IPS-NIHi11 (cell line): ENCODE measurements at regions not wholly inside any gene's neighbourhood (a gene's known extent, or its start where the extent isn't known, plus 50 kb on each side); places are given as distances from the start of the nearest gene placed in this dataset.
"Not testable (repeated sequence)": the region's sequence is repeated elsewhere in the genome, so short reads cannot be mapped to it uniquely, and the experiment has no call there.

ENCODE experiments used
- DNase-seq: peaks from one replicate; pipeline ENCODE4 v3.0.0; 2012; ENCODE audit warnings: mixed read lengths, low spot score

GRCh38 chr4:158122501-158122900 lies 50.3 kb downstream of the GASK1B start:
- no peak for DNase-seq

GRCh38 chr4:158121161-158121579 lies 51.7 kb downstream of the GASK1B start:
- DNase-seq = no peak

- not testable (repeated sequence) for DNase-seq
These were observed 52.1 kb downstream of the GASK1B start for GRCh38 chr4:158120645-158121151.

GRCh38 chr4:158112611-158113010 lies 60.2 kb downstream of the GASK1B start:
- no peak for DNase-seq

DNA sequence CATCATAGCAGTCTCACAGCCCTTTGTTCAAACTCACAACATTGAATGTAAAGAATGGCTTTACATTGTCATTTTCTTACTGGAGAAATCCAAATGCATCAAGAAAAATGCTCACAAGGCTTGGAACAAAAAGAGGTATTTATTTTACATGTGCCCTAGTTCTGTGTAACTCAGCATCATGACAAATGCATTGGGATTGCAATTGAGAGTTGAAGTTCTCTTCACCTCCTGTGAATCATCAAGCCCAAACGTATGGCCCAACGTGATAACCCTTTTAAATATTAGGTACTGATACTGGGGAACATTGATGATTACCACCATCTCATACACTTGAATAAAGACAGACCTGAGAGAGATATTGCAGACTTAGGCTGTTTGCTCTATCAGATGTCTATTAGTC lies 61.6 kb downstream of the GASK1B start:
- no peak for DNase-seq

- no peak for DNase-seq
These were observed 69.9 kb downstream of the GASK1B start for GRCh38 chr4:158102904-158103303.

DNA sequence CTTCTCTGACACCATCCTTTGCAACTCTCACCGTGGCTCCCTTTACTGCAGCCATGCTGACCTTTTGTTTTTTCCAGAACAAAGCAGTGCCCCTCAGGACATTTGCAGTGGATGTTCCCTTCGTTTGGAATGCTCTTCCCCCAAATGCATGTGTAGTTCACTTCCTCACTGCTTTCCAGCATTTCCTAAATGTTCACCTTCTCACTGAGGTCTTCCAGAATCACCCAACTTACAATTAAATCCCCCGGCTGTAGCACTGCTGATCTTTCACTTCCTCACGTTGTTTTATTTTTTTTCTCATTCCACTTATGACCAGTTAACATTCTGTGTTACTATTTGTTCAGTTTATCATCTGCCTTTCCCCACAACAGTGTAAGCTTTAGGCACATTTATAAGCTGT lies 73.1 kb downstream of the GASK1B start:
- DNase-seq = no peak

DNA sequence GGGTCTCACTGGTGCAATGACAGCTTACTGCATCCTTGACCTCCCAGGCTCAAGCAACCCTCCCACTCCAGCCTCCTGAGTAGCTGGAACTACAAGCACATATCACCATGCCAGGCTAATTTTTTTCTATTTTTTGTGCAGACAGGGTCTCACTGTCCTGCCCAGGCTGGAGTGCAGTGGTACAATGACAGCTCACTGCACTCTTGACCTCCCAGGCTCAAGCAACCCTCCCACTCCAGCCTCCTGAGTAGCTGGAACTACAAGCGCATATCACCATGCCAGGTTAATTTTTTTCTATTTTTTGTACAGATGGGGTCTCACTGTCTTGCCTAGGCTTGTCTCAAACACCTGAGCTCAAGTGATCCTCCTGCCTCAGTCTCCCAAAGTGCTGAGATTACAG lies 74.0 kb downstream of the GASK1B start:
- no peak for DNase-seq

- DNase-seq = peak; percentile 5
These were observed 78.3 kb downstream of the GASK1B start for GRCh38 chr4:158094413-158095134.

- no peak for DNase-seq
These were observed 82.5 kb downstream of the GASK1B start for GRCh38 chr4:158090323-158090722.

DNA sequence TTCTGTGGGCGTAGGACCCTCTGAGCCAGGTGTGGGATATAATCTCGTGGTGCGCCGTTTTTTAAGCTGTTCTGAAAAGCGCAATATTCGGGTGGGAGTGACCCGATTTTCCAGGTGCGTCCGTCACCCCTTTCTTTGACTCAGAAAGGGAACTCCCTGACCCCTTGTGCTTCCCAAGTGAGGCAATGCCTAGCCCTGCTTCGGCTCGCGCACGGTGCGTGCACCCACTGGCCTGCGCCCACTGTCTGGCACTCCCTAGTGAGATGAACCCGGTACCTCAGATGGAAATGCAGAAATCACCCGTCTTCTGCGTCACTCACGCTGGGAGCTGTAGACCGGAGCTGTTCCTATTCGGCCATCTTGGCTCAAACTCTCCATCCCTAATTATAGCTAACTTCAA lies 82.9 kb downstream of the GASK1B start:
- DNase-seq = not testable (repeated sequence)

- no peak for DNase-seq
These were observed 92.5 kb downstream of the GASK1B start for GRCh38 chr4:158080354-158080753.

DNA sequence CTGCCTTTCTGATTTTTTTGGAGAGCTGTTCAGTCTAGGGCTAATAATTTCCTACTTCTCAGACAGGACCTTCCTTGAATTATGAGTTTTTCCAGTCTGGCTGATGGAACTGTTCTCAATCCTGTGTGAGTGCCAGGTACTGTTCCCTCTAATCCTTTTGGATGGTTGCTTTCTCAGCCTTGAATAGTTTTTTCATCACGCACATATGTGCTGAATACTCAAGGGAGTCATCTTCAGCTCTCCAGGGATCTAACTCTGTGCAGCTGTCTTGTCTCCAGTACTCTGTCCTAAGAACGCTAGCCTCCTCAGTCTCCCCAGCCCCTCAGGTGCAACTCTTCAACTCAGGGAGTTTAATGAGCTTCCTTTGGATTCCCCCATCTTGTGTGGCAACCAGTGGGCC lies 93.2 kb downstream of the GASK1B start:
- DNase-seq = no peak

- DNase-seq = no peak
These were observed 95.0 kb downstream of the GASK1B start for GRCh38 chr4:158077835-158078234.

- no peak for DNase-seq
These were observed 98.0 kb downstream of the GASK1B start for GRCh38 chr4:158074851-158075250.

DNA sequence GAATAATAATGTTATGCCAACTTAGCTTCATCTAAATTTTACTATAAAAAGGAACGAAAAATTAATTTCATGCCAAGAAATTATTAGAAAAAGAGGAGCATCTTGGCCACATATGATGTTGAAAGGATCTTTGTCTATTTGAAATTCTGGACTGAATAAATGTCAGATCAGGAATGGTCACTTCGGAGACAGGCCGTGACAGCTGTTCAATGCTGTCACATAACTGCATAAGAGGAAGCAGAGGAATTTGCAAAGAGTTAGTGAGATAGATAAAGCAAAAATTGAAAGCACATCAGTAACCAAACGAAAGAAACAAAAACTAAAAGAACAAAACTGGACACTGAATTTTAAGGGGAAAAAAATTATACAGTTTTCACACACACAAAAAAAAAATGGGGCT lies 100.9 kb downstream of the GASK1B start:
- DNase-seq = no peak

DNA sequence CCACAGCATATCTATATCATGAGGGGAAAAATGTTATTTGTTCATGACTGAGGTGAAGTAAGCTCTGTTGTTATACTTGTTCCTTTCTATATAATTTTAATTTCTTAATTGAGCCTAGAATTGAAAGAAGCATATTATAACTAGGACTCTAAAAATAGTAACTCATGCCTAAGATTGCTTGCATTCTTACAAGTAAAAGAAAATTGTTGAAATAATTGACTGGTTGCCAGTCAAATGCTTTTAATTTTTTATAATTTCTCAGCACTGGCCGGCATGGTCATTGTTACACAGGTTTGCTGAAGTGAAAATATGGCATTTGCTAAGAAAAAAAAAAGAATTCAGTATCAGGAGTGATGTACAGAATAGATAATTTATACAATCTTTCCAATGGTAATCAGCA lies 104.8 kb downstream of the GASK1B start:
- no peak for DNase-seq

GRCh38 chr4:158067646-158068045 lies 105.2 kb downstream of the GASK1B start:
- DNase-seq = no peak

DNA sequence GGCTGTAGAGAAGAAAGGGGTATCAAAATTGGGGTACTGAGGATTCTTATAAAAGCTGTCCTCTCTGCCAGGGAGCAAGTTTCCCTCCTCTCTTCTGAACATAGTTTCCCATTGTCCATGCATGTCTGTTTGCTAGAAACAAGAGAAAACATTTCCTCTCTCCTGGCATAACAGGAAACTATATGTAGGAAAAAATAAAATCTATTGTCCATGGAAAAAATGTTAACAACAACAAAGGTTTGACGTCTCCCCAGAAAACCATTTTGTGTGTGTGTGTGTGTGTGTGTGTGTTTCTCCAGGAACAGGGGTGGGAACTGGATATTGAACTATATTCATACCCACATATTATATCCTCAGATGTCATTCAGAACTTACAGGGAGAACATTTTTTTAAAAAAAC lies 107.2 kb downstream of the GASK1B start:
- DNase-seq = no peak

- DNase-seq = peak; percentile 8
These were observed 107.6 kb downstream of the GASK1B start for GRCh38 chr4:158065176-158065575.

DNA sequence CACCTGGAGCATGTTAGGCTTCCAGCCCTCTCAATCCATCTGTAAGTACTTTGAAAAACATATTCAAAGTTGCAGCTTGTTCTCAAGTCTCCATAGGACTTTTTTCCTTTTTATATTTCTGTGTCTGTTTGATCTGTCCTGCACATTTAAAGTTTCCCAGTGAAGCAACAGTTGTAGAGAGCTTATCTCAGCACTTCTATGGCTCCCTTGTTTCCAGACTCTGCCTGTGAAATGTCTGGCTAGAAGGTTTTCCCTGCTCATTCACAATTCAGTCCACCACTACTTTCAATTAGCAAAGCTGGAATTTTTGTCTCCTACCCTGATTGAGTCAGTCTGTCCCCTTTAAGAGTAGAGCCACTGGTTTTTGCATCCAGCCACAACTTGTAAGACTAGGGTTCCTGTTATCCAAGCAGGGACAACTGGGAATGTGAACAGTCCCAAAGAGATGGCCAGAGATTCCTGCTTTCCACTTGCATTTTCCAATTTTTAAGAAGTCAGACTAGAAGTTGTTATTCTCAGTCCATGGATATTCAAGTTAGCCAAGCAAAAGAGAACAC lies 116.1 kb downstream of the GASK1B start:
- no peak for DNase-seq

DNA sequence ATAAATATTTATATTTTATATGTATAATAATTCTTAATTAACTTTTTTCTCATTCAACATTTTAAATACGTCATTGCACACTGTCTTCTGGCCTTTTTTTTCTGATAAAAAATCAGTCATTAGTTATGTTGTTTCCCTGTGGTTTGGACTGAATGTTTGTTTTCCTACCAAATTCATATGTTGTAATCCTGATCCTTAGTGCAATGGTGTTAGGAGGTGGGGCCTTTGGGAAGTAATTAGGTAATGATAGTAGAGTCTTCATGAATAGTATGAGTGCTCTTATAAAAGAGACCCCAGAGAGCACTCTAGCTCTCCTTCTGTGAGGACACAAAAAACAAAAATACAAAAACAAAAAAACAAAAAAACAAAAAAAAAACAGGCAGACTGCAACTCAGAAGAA lies 117.2 kb downstream of the GASK1B start:
- DNase-seq = no peak

DNA sequence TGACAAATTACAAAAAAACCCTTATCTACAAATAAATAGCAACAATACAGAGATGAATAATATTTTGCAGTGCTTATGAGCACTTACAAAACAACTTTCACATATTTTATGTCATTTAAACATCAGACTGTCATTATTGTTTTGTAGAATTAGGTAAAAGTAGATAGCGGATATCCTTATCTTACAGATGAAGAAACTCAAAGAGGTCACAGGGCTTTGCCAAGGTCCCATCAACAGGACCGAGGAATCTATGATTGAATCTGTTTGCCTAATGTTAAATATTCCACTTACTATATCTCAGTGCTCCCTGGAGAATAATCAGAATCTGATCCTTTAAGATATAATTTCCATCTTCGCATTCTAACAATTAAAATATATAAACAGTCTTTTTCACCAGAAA lies 119.0 kb downstream of the GASK1B start:
- no peak for DNase-seq

DNA sequence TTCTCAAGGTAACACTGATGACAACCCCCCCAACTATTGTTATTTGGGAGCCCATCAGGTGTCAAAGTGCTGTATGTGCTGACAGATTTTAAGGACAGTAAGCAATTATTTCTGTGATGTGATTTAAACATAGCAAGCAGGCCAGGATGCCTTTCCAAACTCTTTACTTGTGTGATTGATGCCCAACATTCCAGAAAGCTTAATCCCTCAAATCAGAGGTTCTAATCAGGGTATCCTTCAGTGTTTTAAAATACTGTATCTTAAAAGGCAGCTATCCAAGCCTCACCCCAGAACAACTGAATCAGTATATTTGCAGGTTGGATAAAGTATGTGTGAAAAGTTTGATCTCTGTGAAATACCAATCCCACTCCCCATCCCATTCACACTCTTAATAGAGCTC lies 119.7 kb downstream of the GASK1B start:
- no peak for DNase-seq
